ENCODE measurements at regions not wholly inside any gene's neighbourhood (a gene's known extent, or its start where the extent isn't known, plus 50 kb on each side); places are given as distances from the start of the nearest gene placed in this dataset.

DNA sequence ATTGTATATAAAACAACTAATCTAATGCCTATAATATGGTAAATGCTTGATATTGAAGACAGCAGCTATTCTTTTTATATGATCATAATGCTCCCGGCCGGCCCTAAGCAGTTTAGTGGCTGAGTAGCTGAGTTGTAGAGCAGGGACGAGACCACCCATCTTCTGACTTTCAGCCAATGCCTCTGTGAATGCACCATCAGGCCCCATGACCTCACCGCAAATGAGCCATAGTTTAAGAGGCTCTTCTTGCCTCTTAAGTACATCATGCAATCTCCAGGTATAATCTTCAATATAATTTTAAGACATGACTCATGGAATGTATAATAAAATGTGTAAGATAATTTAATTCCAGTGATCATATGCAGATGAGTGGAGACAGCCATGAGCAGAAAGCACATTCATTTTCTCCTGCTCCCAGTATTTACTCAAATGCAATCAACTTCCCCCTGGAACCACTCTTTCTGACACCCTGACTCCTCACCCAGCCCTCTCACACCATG is 78.9 kb upstream of the SNX9 start:
- TF ChIP-seq, protein P1, sequence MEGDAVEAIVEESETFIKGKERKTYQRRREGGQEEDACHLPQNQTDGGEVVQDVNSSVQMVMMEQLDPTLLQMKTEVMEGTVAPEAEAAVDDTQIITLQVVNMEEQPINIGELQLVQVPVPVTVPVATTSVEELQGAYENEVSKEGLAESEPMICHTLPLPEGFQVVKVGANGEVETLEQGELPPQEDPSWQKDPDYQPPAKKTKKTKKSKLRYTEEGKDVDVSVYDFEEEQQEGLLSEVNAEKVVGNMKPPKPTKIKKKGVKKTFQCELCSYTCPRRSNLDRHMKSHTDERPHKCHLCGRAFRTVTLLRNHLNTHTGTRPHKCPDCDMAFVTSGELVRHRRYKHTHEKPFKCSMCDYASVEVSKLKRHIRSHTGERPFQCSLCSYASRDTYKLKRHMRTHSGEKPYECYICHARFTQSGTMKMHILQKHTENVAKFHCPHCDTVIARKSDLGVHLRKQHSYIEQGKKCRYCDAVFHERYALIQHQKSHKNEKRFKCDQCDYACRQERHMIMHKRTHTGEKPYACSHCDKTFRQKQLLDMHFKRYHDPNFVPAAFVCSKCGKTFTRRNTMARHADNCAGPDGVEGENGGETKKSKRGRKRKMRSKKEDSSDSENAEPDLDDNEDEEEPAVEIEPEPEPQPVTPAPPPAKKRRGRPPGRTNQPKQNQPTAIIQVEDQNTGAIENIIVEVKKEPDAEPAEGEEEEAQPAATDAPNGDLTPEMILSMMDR (IDR thresholded peaks at IDR 0.05): no peak
- no peak for TF ChIP-seq POLR2A (IDR thresholded peaks at IDR 0.05)
